SU-DHL-6 (cell line): ENCODE measurements at regions not wholly inside any gene's neighbourhood (a gene's known extent, or its start where the extent isn't known, plus 50 kb on each side); places are given as distances from the start of the nearest gene placed in this dataset.
"Not testable (repeated sequence)": the region's sequence is repeated elsewhere in the genome, so short reads cannot be mapped to it uniquely, and the experiment has no call there.

ENCODE experiments used
- H2AFZ ChIP-seq: fragments of 200-600 bp; sonication (generic); 2 replicates; pipeline ENCODE4 v1.6.1; 2014; ENCODE audit warnings: low read depth, mild to moderate bottlenecking, moderate library complexity, mixed read lengths, antibody characterized with exemption, low read length; ENCODE audit not compliant: severe bottlenecking
- H3F3A ChIP-seq: fragments of 200-600 bp; shearing (Covaris generic); 2 replicates; pipeline ENCODE4 v1.6.0; 2016; ENCODE audit warnings: antibody characterized with exemption, mild to moderate bottlenecking; ENCODE audit not compliant: insufficient read depth
- H3K27ac ChIP-seq: fragments of 200-600 bp; sonication (generic); 2 replicates; pipeline ENCODE4 v1.5.1; 2016; ENCODE audit warnings: low read depth, mild to moderate bottlenecking, low read length, moderate library complexity, mixed read lengths
- H3K27me3 ChIP-seq: fragments of 200-600 bp; sonication (generic), shearing (Covaris generic); 2 replicates; pipeline ENCODE4 v1.6.0; 2014; ENCODE audit warnings: mild to moderate bottlenecking, low read length
- H3K36me3 ChIP-seq: fragments of 200-600 bp; sonication (generic); 2 replicates; pipeline ENCODE4 v1.6.1; 2014; ENCODE audit warnings: mild to moderate bottlenecking, low read length, mixed read lengths
- H3K4me2 ChIP-seq: fragments of 300-600, 200-600 bp; shearing (Covaris generic), sonication (generic); 2 replicates; pipeline ENCODE4 v1.6.0; 2014; ENCODE audit warnings: low read length, low read depth, mild to moderate bottlenecking; ENCODE audit not compliant: poor library complexity, severe bottlenecking
- H3K4me3 ChIP-seq: fragments of 200-600 bp; sonication (generic); 2 replicates; pipeline ENCODE4 v1.5.1; 2014; ENCODE audit warnings: antibody characterized with exemption, low read length, mild to moderate bottlenecking, mixed read lengths; ENCODE audit not compliant: insufficient read depth, poor library complexity, severe bottlenecking
- H3K79me2 ChIP-seq: fragments of 200-600 bp; sonication (generic); 2 replicates; pipeline ENCODE4 v1.6.1; 2014; ENCODE audit warnings: mild to moderate bottlenecking, low read length, moderate library complexity; ENCODE audit not compliant: insufficient read depth
- H3K9ac ChIP-seq: fragments of 200-600 bp; sonication (generic); 2 replicates; pipeline ENCODE4 v1.7.0; 2014; ENCODE audit warnings: mild to moderate bottlenecking, low read length
- H3K9me2 ChIP-seq: fragments of 200-600 bp; sonication (generic); replicated peaks from 2 replicates; pipeline ENCODE4 v1.6.1; 2014; ENCODE audit warnings: low read length; ENCODE audit not compliant: insufficient read depth
- H3K9me3 ChIP-seq: fragments of 200-600 bp; sonication (generic); 2 replicates; pipeline ENCODE4 v1.6.1; 2014; ENCODE audit warnings: low read length, mixed read lengths; ENCODE audit not compliant: insufficient read depth
- H4K20me1 ChIP-seq: fragments of 200-600 bp; sonication (generic); 2 replicates; pipeline ENCODE4 v1.6.1; 2014; ENCODE audit warnings: low read depth, mild to moderate bottlenecking, antibody characterized with exemption, low read length, moderate library complexity, mixed read lengths
- EZH2phosphoT487 ChIP-seq: fragments of 200-600 bp; sonication (generic), shearing (Covaris generic); conservative IDR thresholded peaks from 2 replicates; pipeline ENCODE4 v1.6.1; 2018; ENCODE audit warnings: mild to moderate bottlenecking, antibody characterized with exemption, low read length, moderate library complexity, mixed read lengths
- TF ChIP-seq, protein P1 (sequence below): fragments of 200-600 bp; sonication (generic); IDR thresholded peaks from one replicate; pipeline ENCODE4 v1.5.1; 2017; ENCODE audit warnings: antibody characterized with exemption, mild to moderate bottlenecking, low read length, moderate library complexity; ENCODE audit not compliant: insufficient read depth, poor library complexity, severe bottlenecking

GRCh38 chr9:126173929-126174328, 152.7 kb upstream of the MVB12B start:
- no peaks in the 10 kb centered on the region for H4K20me1 ChIP-seq
- H3K9me3 ChIP-seq: no peaks in the 10 kb centered on the region
- TF ChIP-seq, protein P1, sequence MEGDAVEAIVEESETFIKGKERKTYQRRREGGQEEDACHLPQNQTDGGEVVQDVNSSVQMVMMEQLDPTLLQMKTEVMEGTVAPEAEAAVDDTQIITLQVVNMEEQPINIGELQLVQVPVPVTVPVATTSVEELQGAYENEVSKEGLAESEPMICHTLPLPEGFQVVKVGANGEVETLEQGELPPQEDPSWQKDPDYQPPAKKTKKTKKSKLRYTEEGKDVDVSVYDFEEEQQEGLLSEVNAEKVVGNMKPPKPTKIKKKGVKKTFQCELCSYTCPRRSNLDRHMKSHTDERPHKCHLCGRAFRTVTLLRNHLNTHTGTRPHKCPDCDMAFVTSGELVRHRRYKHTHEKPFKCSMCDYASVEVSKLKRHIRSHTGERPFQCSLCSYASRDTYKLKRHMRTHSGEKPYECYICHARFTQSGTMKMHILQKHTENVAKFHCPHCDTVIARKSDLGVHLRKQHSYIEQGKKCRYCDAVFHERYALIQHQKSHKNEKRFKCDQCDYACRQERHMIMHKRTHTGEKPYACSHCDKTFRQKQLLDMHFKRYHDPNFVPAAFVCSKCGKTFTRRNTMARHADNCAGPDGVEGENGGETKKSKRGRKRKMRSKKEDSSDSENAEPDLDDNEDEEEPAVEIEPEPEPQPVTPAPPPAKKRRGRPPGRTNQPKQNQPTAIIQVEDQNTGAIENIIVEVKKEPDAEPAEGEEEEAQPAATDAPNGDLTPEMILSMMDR: no peak
- TF ChIP-seq EZH2phosphoT487: no peak

DNA sequence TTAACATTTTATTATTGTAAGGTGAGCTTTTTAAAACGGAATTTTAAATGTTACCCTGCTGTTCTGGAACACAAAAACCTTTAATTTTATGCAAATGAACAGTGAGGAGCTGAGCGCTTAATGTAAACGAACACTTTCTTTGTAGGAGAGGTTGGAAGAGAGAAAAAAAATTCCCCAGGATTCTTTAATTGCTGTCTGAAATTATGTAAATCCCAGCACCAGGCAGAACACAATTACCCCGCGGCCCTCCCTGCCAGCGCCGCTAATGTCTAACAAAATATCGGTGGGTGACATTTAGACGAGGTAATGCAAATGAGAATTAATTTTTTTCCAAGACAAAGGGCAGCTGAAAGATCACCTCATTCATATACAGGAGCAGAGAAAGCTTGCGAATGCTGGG, 143.4 kb upstream of the MVB12B start:
- Histone ChIP-seq H3K9me3 (0 out of 2 replicates have a peak, but pooled peaks cover 4% of the 10 kb centered on the region), H3K79me2 (no peaks in the 10 kb centered on the region), H3K9ac (no peak overlapping the region), H3K27me3 (no peaks in the 10 kb centered on the region), H3K4me3 (no peak overlapping the region), H3K9me2 (no peaks in the 10 kb centered on the region), H2AFZ (no peak overlapping the region), H3F3A (no peaks in the 10 kb centered on the region), H3K36me3 (no peaks in the 10 kb centered on the region), H4K20me1 (no peaks in the 10 kb centered on the region), H3K4me2 (no peak overlapping the region), H3K27ac (no peak overlapping the region)
- TF ChIP-seq, protein P1: no peak
- TF ChIP-seq EZH2phosphoT487: no peak

More at GRCh38 chr9:126173929-126174328, 152.7 kb upstream of the MVB12B start:
- Histone ChIP-seq H2AFZ (no peak overlapping the region), H3K4me2 (no peak overlapping the region), H3K36me3 (no peaks in the 10 kb centered on the region), H3K4me3 (no peak overlapping the region), H3K27me3 (no peaks in the 10 kb centered on the region), H3K9me2 (no peaks in the 10 kb centered on the region), H3F3A (no peaks in the 10 kb centered on the region), H3K79me2 (no peaks in the 10 kb centered on the region), H3K27ac (no peak overlapping the region), H3K9ac (no peak overlapping the region)

DNA sequence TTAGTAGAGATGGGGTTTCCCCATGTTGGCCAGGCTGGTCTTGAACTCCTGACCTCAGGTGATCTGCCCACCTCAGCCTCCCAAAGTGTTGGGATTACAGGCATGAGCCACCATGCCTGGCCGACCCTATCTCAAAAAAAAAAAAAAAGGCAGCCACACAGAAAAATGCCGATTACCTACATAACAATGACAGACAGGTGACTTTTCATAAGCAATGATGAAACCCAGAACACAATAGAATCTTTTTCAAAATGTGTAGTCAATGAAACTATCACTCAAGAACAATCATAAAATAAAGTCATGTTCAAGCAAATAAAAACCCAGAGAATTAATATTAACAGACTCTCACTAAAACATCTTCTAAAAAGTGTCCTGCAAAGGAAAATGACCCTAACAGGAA, 135.6 kb upstream of the MVB12B start:
- H3K4me2 ChIP-seq, H2AFZ ChIP-seq, H3K36me3 ChIP-seq, H3K9me2 ChIP-seq, H3K9ac ChIP-seq, H4K20me1 ChIP-seq, H3K4me3 ChIP-seq, H3K27ac ChIP-seq, H3K9me3 ChIP-seq, H3F3A ChIP-seq, H3K27me3 ChIP-seq, H3K79me2 ChIP-seq: not testable (repeated sequence)

DNA sequence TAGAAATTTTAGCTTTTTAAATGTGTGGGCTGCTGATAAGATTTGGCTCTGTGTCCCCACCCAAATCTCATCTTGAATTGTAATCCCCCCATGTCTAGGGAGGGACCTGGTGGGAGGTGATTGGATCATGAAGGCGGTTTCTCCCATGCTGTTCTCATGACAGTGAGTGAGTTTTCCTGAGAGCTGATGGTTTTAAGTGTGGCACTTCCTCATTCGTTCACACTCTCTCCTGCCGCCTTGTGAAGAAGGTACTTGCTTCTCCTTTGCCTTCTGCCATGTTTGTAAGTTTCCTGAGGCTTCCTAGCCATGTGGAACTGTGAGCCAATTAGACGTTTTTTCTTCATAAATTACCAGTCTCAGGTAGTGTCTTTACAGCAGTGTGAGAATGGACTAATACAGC, 127.8 kb upstream of the MVB12B start:
- Histone ChIP-seq H3K9me2 (no peaks in the 10 kb centered on the region), H3K4me3 (no peak overlapping the region), H3K79me2 (no peaks in the 10 kb centered on the region), H3K27ac (no peak overlapping the region), H4K20me1 (no peaks in the 10 kb centered on the region), H3K4me2 (no peak overlapping the region), H3K9me3 (no peaks in the 10 kb centered on the region), H3F3A (no peaks in the 10 kb centered on the region), H3K27me3 (no peaks in the 10 kb centered on the region), H2AFZ (no peak overlapping the region), H3K36me3 (no peaks in the 10 kb centered on the region), H3K9ac (no peak overlapping the region)
- TF ChIP-seq, protein P1: no peak
- TF ChIP-seq EZH2phosphoT487: no peak
